Activated CD8-positive, alpha-beta memory T cell treated with anti-CD3 and anti-CD28 coated beads for 36 hours (primary cell): ENCODE measurements at regions not wholly inside any gene's neighbourhood (a gene's known extent, or its start where the extent isn't known, plus 50 kb on each side); places are given as distances from the start of the nearest gene placed in this dataset.

Source experiments
- CTCF ChIA-PET: fragments of 350-600 bp; sonication (Branson Sonifier 250); formaldehyde crosslinking; loops from one replicate; lab custom pipeline; 2021; ENCODE audit warnings: antibody characterized with exemption; lab: Charles Lee
- POLR2A ChIA-PET: fragments of 350-600 bp; sonication (Branson Sonifier 250); formaldehyde crosslinking; loops from one replicate; lab custom pipeline; 2021; ENCODE audit warnings: antibody characterized with exemption; lab: Charles Lee

- ChIA-PET POLR2A (no interaction called here), CTCF (no interaction called here)
Observed at GRCh38 chr11:29435421-29435820, 581.4 kb downstream of the KCNA4 start.

DNA sequence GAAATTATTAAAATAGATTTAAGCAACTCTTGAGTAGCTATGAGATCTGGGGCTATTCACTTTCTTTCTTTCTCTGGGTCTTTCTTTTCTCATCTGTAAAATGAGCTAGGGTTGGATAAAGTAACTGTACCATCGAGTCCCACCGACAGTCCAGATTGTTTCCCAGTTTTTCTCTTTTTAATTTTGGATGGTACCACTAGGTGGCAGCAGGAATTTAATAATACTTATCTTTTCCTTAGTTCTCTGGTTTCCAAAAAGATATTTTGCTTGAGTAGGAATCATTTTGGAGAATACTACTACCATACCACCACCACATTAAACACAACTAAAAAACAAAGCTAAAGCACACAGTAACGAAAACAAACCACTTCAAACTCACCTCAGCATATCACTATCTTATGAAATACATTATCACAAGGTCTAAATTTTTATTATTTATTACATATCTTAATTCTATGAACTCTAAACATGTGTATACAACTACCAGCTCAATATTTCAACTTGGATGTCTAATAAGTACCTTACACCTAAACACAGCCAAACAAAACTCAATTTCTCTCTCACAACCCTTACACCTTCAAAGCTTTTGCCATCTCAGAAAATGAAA, 584.0 kb downstream of the KCNA4 start:
- POLR2A ChIA-PET = no interaction called here
- CTCF ChIA-PET = interaction anchor here (0.5 to 0.7 kb wide), 2 partner anchors 158 to 1697 kb away, joined by 3 to 4 read pairs; no protein-coding TSS in a partner anchor

DNA sequence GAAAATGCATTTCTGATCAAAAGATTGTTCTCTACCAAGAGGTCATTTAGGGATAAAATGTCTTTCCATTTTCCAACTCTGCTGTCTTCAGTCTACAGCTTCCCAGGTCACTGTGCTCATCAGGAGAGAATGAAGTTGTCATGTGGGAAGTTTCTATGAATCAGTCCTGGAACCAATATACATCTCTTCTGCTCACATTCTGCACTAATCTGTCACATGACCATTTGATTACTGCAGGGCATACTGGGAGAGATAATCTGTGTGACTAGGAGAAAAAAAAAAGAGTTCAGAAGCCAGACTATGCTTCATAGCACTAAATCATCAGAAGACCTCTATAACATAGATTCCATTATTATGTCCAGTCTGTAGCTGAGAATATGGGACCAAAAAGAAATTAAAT, 611.5 kb downstream of the KCNA4 start:
- ChIA-PET POLR2A (no interaction called here), CTCF (no interaction called here)

DNA sequence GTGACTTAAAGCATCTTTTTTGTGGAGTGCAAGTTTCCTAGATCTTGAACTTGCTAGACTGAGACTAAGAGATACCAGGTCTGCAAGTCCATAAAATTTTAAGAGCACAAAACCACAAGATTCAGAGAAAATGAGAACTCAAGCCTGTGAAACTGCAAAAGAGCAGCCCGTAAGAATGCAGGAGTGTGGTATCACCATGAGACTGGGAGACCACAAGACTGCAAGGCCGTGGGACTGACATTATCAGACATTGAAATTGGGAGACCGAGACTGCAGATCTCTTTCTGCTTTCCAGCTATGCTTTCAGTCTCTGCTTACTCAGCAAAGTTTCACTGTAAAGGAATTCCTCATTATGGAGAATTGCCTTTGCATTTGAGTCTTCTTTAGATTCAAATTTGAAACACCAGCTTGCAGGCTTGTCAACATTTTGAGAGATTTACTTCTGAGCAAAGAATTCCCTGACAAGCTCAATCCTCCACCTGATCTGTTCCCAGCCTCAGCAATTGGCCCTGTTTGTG, 621.2 kb downstream of the KCNA4 start:
- CTCF ChIA-PET = no interaction called here
- POLR2A ChIA-PET = no interaction called here

- ChIA-PET POLR2A (no interaction called here), CTCF (no interaction called here)
Observed at GRCh38 chr11:29389793-29390192, 627.0 kb downstream of the KCNA4 start.

GRCh38 chr11:29373725-29374124, 643.1 kb downstream of the KCNA4 start:
- POLR2A ChIA-PET = no interaction called here
- CTCF ChIA-PET = no interaction called here

DNA sequence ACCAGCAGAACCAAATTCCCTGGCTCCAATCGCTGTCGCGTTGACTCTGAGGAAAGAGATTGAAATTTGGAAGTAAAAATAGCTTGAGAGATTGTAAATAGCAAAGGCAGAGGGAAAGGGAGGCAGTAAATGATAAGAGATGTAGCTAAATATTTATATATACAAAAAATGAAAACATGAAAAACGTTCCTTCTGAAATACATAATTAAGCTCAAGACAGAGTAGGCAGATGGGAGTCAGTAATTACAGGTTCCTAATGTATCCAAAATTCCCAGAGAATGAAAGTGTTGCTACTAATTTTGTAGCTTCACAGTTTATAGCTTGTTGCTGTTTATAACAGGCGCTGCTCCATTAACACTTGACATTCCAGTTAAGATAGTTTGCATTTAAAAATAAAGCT, 648.7 kb downstream of the KCNA4 start:
- ChIA-PET CTCF (no interaction called here), POLR2A (no interaction called here)

GRCh38 chr11:29364006-29364405, 652.8 kb downstream of the KCNA4 start:
- ChIA-PET CTCF (no interaction called here), POLR2A (no interaction called here)

GRCh38 chr11:29361369-29361768, 655.5 kb downstream of the KCNA4 start:
- CTCF ChIA-PET = no interaction called here
- POLR2A ChIA-PET = no interaction called here

DNA sequence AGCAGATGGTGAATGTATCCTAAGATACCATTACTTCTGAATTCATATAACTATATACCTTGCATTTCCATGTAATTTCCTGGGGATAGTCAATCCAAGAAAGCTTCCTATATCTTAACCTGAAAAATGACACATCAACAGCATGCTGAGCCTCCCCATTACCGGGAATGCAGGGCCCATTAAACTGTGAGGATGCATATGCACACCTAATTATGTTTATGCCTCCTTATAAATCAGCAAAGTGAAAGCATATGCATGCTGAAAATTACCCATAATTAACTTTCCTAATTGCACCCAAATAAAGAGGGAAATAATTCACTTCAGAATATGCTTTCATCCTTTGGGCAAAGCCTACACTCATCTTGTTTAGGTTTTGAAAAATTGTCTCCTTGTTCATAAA, 663.0 kb downstream of the KCNA4 start:
- POLR2A ChIA-PET = no interaction called here
- CTCF ChIA-PET = no interaction called here

DNA sequence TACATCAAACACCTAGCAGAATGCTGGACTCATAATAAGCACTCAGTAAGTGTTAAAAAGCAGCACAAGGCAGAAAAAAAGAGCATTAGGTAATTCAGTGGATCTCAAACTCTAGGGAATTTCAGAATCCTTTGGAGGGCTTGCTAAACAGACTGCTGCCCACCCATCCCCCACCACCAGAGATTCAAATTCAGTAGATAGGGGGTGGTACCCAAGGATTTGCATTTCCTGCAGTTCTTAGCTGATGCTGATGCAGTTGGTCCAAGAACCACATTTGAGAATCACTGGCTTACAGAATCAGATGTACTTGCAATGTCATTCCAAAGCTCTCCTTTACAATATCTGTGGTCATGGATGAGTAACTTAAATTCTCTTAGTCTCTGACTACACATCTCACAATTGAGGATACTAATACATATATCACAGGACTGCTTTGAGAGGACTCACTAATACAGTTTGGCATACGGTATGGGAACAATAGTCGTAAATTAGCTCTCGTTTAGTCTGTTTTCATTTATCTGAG, 664.5 kb downstream of the KCNA4 start:
- CTCF ChIA-PET = no interaction called here

GRCh38 chr11:29351301-29351873, 665.4 kb downstream of the KCNA4 start:
- CTCF ChIA-PET = no interaction called here

More for the DNA sequence above, 664.5 kb downstream of the KCNA4 start:
- POLR2A ChIA-PET = no interaction called here

GRCh38 chr11:29343465-29344333, 673.1 kb downstream of the KCNA4 start:
- POLR2A ChIA-PET = no interaction called here
- CTCF ChIA-PET = no interaction called here

More at GRCh38 chr11:29351301-29351873, 665.4 kb downstream of the KCNA4 start:
- POLR2A ChIA-PET = no interaction called here

DNA sequence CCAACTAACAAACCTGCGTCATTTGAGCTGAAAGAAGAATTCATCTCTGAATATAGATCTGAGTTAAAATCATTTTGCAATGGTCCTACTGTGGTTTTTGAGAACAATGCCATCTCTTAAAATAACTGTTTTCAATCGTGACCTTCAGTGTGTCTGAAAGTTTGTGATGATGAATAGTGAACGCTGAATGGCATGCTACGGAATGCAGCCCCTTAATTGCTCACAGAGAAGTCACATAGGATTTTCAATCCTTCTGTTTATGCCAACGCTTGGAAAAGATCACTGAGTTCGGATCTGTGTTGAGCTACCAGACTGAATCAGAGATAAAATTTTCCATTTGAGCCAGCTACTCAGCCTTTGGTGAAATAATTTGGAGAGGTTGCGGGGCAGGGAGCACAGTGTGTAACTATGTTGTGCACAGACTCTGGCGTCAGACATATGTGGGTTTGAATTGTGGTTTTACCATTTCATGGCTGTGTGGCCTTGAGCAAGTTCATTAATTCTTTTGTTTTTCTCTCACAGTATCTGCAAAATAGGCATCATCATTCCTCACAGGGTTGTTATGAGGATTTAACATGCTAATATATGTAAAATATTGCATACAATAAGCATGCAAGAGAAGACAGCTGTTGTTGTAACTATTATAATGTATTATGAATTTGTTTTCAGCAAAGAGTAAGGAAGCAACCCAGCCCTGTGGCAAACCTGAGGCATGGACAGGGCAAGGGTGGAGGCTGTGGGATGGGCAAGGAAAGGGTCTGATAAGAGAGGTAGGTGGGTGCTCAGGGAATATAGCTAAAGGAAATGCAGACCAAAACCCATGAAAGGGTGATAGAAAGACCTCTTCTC, 679.9 kb downstream of the KCNA4 start:
- ChIA-PET CTCF (no interaction called here), POLR2A (no interaction called here)

DNA sequence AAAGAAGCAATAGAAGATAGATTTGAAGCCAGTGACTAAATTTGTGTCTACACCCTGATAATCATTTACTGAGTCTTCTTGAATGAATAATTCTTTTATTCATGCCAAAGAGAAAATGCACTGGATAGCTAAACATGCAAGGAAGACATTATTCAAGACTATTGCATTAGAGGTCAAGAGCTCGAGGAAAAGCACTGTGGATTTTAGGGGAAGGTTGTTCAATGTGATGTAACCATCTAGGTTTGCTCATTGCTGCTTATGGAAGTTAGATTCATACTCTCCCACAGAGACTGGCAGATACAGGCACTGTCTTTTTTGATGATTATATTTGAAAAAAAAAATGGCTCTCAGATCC, 682.1 kb downstream of the KCNA4 start:
- ChIA-PET CTCF (no interaction called here), POLR2A (no interaction called here)

DNA sequence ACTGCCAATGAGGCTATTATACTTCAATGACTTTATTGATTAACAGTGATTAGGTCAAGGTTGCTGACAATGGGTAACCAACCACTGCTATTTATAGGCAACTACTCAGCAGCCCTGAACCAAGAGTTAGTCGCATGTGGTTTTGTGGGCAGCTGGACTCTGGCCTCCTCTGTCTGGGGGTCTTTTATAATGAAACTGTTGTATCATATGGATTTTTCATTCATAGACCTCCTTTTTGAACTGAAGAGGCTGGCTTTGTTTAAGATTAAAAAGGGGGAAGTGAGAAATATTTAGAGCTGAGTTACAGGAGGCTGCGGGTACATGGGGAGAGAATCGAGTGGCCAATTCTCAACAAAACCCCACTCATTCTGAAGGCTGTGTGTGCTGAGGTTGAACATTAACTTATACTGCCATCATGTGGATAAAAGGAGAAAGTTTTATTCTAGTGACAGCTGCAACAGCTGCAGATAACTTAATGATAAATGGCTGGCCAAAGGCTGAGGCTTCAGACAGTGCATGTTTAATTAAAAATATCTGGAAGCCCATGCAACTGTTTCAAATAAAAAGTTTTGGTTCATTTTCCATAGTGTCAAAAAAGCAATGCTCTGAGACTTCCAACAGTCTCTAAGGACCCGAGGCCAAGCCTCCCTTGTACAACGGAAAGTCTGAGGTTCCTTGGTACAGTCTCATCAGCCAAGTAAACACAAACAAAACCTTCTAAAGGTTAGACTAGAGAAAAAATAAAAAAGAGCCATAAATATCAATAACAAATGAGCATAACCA, 682.6 kb downstream of the KCNA4 start:
- ChIA-PET CTCF (no interaction called here), POLR2A (no interaction called here)

GRCh38 chr11:29331451-29332010, 685.3 kb downstream of the KCNA4 start:
- ChIA-PET CTCF (no interaction called here), POLR2A (no interaction called here)

- ChIA-PET CTCF (no interaction called here), POLR2A (no interaction called here)
Observed at GRCh38 chr11:29328961-29329441, 687.8 kb downstream of the KCNA4 start.
